GM10266 (cell line): ENCODE measurements at regions not wholly inside any gene's neighbourhood (a gene's known extent, or its start where the extent isn't known, plus 50 kb on each side); places are given as distances from the start of the nearest gene placed in this dataset.
"Not testable (repeated sequence)": the region's sequence is repeated elsewhere in the genome, so short reads cannot be mapped to it uniquely, and the experiment has no call there.

Source experiments
- DNase-seq: peaks from one replicate; pipeline ENCODE4 v3.0.0; 2012; ENCODE audit errors: extremely low spot score
- TF ChIP-seq, protein P1 (sequence below): IDR thresholded peaks from 2 replicates; pipeline ENCODE4 v1.5.1; 2012; ENCODE audit warnings: mild to moderate bottlenecking, low read depth; ENCODE audit not compliant: control insufficient read depth, insufficient read depth; ENCODE audit errors: missing control alignments

- TF ChIP-seq, protein P1, sequence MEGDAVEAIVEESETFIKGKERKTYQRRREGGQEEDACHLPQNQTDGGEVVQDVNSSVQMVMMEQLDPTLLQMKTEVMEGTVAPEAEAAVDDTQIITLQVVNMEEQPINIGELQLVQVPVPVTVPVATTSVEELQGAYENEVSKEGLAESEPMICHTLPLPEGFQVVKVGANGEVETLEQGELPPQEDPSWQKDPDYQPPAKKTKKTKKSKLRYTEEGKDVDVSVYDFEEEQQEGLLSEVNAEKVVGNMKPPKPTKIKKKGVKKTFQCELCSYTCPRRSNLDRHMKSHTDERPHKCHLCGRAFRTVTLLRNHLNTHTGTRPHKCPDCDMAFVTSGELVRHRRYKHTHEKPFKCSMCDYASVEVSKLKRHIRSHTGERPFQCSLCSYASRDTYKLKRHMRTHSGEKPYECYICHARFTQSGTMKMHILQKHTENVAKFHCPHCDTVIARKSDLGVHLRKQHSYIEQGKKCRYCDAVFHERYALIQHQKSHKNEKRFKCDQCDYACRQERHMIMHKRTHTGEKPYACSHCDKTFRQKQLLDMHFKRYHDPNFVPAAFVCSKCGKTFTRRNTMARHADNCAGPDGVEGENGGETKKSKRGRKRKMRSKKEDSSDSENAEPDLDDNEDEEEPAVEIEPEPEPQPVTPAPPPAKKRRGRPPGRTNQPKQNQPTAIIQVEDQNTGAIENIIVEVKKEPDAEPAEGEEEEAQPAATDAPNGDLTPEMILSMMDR = no peak
- no peak for DNase-seq
These were observed 2139.6 kb upstream of the ACO1 start for GRCh38 chr9:30244877-30245276.

- no peak for DNase-seq
- TF ChIP-seq, protein P1 = no peak
These were observed 2133.6 kb upstream of the ACO1 start for GRCh38 chr9:30250872-30251271.

DNA sequence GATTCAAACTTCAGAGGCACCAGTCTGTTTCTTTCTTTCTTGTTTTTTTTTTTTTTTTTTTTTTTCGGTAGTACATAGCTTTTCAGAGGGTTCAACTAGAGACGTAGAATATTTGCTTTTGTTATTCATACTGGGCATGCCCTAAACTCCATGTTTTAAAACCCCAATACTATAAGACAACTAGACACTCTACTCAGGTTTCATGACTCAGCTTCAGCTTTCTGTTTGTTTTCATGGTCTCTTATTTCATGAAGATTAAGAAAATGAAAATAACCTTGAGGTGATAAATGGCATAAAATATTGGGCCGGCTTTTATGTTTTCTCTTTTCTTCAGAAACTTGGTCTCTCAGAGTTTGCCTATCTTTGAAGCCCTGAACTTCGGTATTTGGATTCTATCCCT, 2126.3 kb upstream of the ACO1 start:
- TF ChIP-seq, protein P1 = no peak
- DNase-seq = no peak

- TF ChIP-seq, protein P1 = no peak
- no peak for DNase-seq
These were observed 2104.1 kb upstream of the ACO1 start for GRCh38 chr9:30280229-30280900.

DNA sequence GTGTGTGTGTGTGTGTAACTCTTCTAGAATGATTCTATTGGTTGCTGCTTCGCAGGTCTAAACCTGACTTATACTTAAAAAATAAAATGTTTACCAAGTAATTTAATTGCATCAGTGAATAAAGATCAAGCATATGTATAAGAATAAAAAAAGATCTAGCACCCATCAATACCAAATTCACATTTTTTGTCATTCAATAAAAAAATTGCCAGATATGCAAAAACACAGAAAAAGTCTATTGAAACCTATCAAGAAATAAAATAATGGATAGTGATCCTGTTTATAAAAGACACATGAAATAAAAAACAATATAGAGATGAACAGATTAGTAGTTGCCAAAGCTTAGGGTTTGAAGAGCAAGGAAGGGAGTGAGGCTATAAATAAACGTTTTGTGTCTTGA, 2095.0 kb upstream of the ACO1 start:
- no peak for DNase-seq
- TF ChIP-seq, protein P1 = no peak

DNA sequence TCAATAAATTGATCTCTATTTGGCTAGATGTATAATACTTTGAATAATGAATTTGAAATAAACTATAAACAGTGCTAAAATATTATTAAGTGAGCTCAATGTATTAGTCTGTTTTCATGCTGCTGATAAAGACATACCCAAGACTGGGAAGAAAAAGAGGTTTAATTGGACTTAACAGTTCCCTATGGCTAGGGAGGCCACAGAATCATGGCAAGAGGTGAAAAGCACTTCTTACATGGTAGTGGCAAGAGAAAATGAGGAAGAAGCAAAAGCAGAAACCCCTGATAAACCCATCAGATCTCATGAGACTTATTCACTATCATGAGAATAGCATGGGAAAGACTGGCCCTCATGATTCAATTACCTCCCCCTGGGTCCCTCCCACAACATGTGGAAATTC, 2092.4 kb upstream of the ACO1 start:
- not testable (repeated sequence) for DNase-seq

GRCh38 chr9:30293231-30293630, 2091.2 kb upstream of the ACO1 start:
- TF ChIP-seq, protein P1 = no peak
- no peak for DNase-seq
